HG03521 (cell line): ENCODE measurements at regions not wholly inside any gene's neighbourhood (a gene's known extent, or its start where the extent isn't known, plus 50 kb on each side); places are given as distances from the start of the nearest gene placed in this dataset.
"Not testable (repeated sequence)": the region's sequence is repeated elsewhere in the genome, so short reads cannot be mapped to it uniquely, and the experiment has no call there.

Source experiments
- ATAC-seq: cut with Tn5 transposase; IDR thresholded peaks from one replicate; pipeline ENCODE4 v1.9.1; 2021; ENCODE audit warnings: mild to moderate bottlenecking, moderate library complexity; ENCODE audit not compliant: unreplicated experiment

DNA sequence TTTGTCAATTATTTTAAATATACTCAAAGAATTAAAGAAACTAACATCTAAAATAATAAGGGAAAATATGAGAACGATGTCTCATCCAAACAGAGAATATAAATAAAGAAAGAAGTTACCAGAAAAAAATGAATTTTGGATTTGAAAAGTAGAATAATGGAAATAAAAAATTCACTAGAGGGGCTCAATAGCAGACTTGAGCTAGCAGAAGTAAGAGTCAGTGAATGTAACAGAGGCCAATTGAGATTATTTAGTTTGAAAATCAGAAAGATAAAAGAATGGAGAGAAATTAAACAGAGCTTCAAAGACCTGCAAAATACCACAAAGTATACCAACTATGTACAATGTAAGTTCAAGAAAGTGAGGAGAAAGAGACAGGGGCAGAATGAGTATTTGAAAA lies 333.6 kb downstream of the GPD2 start:
- ATAC-seq: no peak

DNA sequence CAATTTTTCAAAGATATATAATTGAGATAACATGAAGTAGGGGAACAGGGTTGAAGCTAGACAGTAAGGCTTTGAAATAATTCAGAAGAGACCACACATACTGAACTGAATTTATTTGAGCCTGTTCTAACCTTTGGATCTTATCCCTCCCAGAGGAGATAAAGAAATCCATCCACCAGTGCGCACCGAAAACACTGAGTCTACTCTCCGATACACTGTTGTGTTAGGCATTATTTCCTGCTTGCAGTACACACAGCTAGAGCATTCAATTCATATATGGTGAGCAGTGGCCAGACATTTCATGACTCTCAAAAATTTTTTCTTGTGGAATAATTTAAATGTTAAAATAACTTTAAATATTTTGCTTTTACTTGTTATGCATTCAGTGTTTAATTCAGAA lies 342.7 kb downstream of the GPD2 start:
- no peak for ATAC-seq

DNA sequence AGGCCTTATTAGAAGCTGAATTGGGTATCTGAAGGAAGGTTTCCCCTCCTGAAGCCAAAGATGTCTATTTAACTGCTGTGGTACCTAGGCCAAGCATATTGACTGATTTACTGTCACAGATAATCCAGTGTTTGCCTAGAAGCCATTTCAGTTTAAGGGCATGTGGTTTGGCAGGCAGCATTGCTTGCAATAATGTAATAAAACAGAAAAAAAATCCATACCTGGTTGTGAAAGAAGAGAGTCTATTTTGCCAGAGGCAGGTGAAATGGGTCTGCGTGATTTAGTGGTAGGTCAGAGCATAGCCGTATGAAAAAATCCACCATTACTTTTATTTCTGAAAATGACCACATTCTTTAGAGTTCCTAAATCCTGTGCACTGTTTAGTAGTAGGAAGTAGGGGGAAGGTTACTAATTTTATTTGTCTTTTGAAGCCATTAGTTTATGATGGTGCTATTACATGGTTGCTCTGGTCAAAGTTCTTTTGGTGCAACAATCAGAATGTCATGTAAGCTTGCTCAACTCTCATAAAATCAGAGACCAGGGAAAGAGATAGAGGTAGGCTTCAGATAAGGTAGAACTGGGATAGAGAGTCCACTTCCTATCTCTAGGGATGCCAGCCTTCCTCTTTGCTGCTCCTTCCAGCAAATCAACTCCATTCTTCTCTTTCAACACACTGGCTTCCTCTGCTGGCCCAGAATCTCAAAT lies 343.4 kb downstream of the GPD2 start:
- ATAC-seq: no peak

DNA sequence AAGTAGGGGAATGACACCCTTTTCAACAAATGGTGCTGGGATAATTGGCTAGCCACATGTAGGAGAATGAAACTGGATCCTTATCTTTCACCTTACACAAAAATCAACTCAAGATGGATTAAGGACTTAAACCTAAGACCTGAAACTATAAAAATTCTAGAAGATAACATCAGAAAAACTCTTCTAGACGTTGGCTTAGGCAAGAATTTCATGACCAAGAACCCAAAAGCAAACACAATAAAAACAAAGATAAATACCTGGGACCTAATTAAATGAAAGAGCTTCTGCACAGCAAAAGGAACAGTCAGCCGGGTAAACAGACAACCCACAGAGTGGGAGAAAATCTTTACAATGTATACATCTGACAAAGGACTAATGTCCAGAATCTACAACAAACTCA lies 345.5 kb downstream of the GPD2 start:
- not testable (repeated sequence) for ATAC-seq

DNA sequence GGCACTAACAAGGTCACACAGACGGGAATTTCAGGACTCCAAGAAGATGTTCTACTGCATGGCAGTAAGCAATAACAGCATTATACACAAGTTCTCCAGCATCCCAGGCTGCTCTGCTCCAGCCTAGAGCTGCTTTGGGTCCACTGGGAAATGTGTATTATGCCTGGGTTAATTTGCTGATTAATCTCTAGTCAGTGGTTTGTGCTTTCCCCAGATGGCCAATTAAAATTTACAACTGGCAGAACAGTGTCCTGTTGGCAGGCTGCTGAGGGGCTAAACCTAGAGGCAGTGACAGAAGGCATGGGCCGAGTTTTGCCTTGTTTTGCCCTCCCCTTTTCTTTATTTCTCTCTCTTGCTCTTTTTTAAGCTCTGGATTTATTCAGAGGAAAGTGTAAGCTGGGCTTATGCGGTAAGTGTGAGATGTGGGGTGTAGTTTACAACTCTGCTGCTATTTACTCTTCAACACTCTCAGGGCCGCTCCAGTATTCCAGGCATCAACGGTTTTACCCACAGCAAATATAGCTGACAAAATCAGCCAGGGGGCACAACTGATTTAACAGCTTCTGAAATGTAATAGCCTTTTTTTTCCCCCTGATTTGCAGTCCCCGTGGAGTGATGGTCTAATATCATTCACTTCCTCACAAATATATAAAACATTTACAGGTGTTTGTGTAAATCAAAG lies 348.0 kb downstream of the GPD2 start:
- no peak for ATAC-seq

DNA sequence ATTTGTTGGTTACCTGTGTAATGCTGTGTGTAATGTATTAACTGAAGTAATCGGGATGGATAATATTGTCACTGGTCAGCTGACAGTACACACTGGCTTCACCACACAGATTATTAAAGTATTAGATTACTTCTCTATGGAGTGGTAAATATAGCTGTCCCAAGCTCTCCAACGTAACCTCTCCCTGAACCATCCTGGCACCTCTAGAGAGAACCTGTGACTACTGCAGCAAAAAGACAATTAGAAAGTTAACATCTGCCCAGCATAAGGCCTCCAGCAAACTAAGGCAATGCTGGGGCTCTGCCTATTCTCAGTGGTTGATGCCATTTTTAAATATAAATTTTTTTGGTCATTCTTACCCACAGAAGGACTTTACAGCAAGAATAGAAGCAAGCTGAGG lies 351.3 kb downstream of the GPD2 start:
- no peak for ATAC-seq

DNA sequence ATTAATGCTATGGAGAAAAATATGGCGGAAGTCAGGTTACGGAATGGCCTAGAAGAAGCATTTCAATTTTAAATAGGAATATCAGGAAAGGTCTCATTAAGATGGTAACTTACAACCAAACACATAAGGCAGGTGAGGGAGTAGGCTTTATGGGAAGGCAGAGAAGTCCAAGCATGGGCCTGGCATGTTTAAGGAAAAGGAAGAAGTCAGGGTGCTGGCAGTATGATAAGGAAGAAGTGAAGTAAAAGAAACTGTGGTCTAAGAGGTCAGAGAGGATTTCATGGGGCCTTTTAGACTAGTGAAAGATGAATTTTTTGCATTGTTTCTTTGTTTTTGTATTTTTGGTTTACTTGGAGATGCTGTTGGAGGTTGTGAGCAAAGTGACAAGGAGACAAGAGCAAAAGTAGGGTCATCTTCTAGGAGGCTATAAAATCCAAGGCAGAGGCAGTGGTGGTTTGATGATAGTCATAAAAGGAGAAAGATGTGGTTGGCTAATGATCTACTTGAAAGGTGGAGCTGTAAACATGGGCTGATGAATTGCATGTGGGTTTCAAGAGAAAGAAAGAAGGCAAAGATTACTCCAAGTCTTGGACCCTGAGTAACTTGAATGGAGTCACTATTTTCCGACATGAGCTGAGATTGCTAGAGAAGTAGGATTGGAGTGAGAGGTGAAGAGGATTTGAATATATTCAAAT lies 354.3 kb downstream of the GPD2 start:
- ATAC-seq: no peak

DNA sequence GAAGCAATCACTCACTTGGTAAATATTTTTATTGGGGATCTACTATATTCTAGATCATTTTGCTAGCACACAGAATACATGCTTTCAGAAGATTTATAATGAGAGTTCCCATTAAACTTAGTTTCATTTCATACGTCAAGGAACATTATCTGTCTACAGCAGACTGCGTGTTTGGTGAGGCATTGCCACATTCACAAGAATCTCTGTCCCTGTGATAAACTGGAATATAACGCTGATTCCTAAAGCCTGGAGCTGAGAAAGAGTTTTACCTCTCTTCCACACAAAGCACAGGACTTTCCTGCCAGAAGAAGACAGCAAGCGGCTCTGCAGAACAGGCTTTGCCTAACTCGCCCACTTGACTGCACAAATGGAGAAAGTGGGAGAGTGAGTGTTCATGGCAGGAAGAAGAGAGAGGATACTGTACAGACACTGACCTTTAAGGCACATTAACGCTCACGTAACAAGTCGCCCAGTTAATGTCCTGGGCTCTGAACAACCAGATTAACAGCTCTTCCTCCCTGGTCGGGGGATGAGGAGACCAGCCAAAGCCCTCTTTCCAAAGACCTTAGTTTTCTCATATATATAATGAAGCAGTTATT lies 356.2 kb downstream of the GPD2 start:
- no peak for ATAC-seq

DNA sequence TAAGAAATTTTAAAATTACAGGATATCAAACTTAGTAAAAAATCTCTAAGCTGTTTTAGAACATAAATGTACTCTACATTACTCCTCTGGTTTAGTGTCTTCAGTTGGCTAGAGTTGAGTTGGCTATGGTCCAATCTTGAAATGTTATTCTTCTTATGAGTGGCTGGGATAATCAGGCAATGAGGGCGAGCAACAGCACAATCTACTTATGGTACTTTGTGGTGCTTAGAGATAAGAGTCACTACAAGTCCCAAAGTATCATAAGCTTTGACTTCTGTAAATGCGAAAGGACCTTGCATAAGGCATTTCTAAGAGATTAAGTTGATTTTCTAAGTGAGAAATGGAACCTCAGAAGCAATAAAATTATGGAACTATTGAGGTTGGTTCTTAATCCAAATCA lies 361.7 kb downstream of the GPD2 start:
- ATAC-seq: no peak

DNA sequence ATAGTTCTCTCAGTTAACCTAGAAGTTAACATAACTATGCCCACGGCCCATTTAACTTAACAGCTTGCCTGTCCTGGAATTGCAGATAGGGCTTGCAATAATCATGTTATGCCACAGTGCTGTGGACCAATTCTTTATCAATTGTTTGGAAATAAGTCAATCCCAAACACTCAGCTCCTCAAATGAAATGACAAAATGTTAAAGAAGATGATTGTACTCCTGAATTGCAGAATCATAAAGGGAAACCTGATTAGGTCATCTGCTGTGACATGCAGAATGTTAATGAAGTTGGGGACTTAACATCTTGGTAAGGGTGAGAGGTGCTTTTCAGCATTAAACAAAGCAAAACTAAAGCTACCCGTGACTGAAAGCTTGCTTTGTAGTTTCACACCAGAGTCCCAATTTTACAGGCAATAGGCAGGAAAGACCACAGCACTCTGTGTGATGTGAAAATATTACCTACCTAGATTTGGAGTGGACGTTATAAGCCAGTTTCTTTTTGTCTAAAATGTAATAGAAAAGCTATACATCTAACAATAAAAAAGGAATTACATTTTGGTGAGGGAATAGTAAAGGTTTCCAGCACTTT lies 364.0 kb downstream of the GPD2 start:
- ATAC-seq: no peak

DNA sequence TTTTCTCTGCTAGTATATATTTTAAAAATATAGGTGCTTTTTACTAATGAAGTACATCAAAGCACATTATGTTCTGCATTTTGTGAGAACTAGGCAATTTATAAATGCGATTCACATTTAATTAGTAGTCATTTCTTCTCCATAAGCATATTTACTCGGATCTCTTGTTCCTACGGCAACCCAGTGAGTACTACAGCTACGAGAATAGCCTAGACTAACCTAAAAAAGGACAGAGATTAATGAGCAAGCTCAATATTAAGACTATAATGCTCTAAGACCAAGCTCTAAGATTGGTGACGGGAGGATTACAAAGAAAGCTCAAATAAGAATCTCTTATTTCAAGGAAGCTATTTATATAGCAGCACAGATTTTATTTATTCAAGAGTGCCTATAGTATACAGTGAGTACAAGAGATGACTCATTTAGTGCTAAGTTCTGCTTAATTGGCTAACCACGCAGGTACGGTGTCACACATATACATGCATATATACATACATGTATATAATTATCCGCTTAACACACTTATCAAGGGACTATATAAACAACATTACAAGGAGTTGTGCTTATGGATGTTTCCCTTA lies 364.7 kb downstream of the GPD2 start:
- ATAC-seq: no peak

DNA sequence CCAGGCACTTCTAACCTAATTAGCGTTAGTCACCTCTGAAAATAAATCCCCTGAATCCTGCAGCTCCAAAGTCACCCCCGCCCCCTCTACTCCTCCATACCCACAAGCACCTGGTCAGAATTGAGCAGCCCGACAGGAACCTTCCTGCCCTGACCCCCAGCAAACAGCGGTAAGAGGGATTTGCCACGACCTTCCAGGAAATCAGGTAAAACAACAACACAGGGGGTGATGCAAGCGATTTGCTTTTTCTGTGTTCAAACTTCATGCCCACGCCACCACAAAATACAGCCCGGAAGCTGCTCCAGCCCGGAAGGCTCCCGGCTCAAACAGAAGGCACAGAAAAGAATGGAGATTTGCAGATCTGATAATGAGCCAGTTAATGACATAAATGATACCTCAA lies 367.1 kb downstream of the GPD2 start:
- ATAC-seq: no peak

DNA sequence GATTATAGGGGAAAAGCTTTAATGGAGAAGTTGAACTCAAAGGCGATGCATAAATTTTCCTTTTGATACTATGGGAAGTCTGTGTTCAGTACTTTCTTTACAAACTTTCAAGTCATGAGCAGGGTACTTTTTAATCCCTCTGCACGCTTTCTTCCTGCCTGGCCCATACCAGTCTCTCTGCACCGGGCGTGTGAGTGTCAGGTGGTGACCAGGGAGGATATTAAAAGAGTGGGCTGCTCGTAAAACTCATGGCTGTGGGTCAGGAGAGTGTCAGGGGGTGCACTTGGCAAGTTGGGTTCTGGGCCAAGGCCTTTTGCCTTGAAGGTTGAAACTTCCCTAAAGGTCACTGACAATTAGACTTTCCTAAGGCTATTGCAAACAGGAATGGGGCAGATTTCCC lies 367.8 kb downstream of the GPD2 start:
- ATAC-seq: no peak

DNA sequence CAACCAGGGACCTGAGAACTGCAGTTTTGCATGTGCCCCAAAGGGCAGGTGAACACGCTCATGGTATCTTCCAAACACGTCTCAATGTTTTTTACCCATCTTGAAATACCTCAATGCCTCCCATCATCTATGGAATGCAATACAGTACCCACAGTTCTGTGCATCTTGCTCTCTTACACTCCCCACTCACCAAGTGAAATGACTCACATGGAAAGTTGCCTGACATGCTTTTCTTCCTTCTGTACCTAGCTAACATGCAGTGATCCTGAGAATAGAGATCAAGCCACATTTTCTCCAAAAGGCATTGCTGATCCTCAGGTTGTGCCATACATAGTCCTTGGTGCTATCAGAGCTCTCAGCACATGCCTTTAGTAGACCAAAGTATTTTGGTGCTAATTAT lies 373.9 kb downstream of the GPD2 start:
- no peak for ATAC-seq

DNA sequence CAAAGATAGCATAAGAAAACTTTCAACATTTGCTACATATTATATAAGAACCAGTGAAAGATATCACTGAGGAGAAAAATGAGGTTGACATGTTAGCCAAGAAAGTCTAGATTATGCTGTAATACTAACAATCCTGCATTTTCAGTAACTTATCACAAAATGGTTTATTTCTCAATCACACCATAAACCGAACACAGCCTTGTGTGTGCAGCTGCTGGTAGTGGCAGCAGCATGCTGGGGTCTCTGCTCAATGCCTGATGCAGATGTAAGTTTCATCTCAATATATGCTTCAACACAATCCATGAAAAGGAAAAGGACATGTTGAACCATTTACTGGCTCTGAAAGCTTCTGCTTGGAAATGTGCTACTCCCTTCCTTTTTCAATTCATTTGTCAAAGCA lies 376.3 kb downstream of the GPD2 start:
- no peak for ATAC-seq

DNA sequence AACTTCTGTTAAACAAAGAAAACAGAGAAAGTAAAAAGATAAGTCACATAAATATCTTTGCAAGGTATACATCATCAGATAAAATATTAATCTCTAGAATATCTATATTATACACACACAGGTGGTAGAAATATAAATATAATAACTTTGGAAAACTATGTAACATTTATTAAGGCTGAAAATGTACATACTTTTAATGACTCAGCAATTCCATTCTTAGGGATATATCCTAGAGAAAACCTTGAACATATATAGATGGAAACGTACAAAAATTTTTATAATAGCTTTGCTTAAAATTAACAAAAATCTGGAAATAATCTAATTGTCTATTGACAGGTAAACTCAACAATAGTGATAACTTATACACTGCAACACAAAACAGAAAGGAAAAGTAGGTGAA lies 381.3 kb downstream of the GPD2 start:
- no peak for ATAC-seq

DNA sequence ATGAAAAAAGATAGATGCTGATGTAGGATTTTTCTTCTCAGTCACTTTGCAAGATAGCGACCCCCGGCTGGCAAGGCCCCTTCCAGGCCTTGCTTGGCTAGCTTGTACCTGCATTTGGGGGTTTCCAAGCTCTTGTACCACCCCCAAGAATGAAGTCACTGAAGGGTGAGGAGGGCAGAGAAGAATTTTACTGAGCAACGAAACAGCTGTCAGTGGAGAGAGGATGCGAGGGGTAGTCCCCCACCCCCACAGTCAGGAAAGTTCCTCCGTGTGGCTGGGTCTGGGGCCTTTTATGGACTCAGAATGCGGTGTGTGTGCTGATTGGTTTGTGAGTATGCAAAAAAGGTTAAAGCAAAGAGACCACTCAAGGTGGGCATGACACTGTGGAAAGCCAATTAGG lies 382.0 kb downstream of the GPD2 start:
- ATAC-seq: no peak

DNA sequence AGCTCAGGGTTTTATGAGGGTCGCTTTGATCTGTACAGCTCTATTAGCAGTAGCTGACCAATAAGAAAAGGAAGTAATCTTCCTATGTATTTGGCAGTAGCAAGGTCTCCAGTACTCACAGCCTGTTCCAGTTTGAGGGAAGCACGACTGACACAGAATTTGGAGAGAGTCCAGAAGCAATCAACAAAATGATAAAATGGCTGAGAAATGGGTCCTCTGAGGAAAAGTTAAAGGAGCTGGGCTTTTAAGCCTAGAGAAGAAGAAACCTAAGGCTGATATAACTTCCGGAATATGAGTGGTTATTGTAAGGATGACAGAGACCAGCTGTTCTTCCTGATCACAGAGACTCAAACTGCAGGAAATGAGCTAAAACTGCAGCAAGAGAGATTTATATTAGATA lies 382.8 kb downstream of the GPD2 start:
- ATAC-seq: no peak

DNA sequence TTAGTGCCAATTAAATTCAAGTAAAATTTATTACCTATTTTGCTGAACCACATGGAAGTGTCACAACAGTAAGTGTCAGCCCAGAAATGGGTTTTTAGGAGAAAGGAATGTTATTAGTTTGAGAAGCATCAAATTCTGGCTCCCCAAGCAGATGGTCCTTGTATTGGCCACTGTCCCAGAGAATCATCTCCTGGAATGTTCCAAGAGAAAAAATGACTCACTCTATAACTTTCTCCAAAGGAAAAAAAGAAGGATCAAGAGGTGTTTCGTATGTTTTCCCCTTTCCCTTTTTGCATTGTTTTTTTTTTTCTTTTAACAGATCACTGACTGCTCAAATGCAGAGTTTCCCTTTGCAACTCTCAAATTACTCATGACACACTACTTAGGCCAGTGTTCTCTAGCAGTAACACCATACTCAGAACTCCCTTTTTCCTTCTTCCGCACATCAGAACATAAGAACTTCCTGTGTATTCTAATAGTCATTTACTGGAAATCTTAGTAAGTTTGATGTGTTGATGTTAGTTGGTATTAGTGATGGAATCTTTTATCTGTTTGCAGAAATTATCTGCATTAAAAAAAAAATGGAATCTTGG lies 390.3 kb downstream of the GPD2 start:
- ATAC-seq: no peak

DNA sequence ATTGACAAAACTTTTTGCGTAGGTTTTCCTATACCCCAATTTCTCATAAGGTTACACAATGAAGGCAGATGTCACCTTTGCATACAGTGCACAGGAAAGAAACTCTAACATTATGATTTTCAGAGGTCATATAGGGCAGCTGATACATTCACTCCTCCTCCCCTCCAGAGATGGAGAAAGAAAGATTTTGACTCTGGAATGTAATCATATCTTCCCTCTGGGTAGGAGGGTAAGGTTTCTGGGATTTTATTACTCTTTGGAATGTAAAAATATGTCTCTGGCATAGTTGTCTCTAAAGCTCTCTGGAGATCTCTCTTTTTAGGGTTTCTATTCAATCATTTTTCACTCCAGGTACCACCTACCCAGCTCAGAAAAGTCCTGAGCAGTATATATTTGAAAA lies 398.3 kb downstream of the GPD2 start:
- no peak for ATAC-seq
